ENCODE measurements at regions not wholly inside any gene's neighbourhood (a gene's known extent, or its start where the extent isn't known, plus 50 kb on each side); places are given as distances from the start of the nearest gene placed in this dataset.

DNA sequence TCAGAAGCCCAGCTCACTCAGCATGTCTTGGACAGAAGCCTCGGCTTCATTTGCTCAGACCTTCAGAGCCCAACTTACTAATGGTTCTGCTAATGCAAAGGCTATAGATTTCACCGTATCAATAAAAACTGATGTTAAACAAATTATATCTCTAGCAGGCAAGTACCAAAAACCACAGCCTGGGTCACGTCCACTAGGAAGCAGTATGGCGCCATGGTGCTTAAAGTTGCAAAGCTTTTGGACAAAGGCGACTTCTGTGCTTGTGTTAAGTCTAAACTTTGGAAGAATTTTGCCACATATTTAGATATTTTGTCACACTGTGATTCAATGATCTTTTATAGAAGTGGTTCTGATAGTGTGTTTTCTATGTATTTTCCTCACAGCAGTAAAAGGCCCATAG lies 276.8 kb upstream of the PARD3B start:
- DNase-seq (ENCODE audit: extremely low read depth, low read depth): no peak
- H3K4me3 ChIP-seq (replicated peaks; ENCODE audit: low read depth, low read length): no peak overlapping the region
- TF ChIP-seq, protein P1, sequence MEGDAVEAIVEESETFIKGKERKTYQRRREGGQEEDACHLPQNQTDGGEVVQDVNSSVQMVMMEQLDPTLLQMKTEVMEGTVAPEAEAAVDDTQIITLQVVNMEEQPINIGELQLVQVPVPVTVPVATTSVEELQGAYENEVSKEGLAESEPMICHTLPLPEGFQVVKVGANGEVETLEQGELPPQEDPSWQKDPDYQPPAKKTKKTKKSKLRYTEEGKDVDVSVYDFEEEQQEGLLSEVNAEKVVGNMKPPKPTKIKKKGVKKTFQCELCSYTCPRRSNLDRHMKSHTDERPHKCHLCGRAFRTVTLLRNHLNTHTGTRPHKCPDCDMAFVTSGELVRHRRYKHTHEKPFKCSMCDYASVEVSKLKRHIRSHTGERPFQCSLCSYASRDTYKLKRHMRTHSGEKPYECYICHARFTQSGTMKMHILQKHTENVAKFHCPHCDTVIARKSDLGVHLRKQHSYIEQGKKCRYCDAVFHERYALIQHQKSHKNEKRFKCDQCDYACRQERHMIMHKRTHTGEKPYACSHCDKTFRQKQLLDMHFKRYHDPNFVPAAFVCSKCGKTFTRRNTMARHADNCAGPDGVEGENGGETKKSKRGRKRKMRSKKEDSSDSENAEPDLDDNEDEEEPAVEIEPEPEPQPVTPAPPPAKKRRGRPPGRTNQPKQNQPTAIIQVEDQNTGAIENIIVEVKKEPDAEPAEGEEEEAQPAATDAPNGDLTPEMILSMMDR (IDR thresholded peaks at IDR 0.05; ENCODE audit: low read depth, low read length, missing control alignments): no peak

DNA sequence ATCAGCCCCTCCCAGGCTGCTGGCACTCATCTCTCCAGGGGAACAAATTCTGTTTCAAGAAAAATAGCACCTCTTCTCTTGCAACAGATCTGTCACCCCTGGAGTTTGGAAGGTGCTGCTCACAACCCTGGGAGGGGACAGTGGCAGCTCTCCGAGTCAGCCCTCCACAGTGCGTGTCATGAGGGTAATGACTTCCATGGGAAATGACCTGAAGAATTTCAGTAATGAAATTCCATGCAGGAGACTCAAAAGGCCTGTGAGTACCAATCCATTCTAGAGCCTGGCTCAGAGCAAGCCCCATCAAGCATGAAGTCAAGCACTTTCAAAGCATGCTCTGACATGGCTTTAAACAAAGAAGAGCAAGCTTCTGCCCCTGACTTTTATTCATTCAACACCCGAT lies 276.3 kb upstream of the PARD3B start:
- no peak overlapping the region for H3K4me3 ChIP-seq (replicated peaks; ENCODE audit: low read depth, low read length)
- DNase-seq (ENCODE audit: extremely low read depth, low read depth): no peak
- TF ChIP-seq, protein P1 (IDR thresholded peaks at IDR 0.05; ENCODE audit: low read depth, low read length, missing control alignments): no peak

DNA sequence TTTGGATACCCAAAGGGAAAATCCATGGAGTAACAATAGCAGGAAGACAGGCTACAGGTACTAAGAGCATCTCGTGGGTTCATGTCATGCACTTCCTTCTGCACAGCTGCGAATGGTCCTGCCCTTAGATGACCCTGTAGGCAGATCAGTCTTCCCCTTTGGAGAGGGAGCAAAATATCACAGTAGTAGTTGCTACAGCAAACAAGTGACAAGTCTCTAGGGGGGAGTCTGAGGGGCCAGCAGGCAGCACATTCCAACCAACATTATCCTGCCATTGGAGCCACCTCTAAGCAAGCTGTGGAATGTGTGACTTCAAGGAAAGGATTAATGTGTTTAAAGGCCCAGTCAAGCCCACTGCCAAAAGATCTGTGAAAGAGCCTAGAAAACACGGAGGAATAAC lies 273.2 kb upstream of the PARD3B start:
- no peak for DNase-seq (ENCODE audit: extremely low read depth, low read depth)
- TF ChIP-seq, protein P1 (IDR thresholded peaks at IDR 0.05; ENCODE audit: low read depth, low read length, missing control alignments): no peak
- H3K4me3 ChIP-seq (replicated peaks; ENCODE audit: low read depth, low read length): no peak overlapping the region

DNA sequence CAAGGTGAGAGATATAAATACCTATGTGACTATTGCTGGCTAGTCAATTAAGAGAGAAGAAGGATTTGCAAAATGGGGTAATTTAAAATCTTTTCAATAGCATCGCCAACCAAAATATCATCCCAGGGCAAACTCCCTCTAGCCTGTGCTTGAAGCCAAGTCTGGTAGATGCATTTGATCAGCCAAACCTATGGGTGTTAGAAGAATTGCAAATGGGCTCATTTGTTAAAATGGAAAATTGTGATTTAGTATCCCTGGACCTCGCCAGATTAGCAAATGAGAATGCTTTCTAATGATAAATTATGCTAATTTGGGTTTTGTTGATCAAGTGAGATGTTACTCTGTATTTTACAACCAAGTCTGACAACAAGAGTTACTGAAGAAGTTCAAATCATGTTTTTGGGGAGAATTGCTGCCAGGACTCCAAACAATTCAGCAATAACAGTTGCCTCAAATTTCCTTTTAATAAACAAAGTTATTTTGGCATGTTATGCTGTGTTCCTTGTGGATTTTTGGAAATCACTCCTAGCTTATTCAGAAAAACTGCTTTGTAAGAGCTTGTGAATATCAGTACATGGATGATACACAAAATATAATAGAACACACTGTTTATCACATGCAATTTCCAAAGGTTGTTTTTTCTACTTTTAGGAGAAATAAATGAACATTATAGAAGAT lies 272.5 kb upstream of the PARD3B start:
- H3K4me3 ChIP-seq (replicated peaks; ENCODE audit: low read depth, low read length): no peak overlapping the region
- TF ChIP-seq, protein P1 (IDR thresholded peaks at IDR 0.05; ENCODE audit: low read depth, low read length, missing control alignments): no peak
- no peak for DNase-seq (ENCODE audit: extremely low read depth, low read depth)

DNA sequence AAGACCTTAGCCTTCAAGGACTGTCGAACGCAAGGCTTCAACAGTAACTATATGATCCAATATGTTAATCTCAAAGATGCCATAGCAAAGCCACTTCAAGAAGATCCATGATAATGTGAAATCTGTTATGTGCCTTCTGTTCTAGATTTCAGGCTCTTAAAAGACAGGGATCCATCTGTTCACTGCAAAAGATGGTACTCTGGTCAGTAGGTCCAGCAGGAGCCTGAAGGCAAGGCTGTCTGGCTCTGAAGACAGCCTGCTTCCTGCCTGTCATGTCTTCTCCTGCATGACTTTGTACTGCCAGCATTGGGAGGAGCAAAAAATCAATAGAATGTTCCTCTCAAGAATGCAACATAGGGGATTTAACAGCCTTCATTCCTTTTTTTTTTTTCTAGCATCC lies 270.8 kb upstream of the PARD3B start:
- TF ChIP-seq, protein P1 (IDR thresholded peaks at IDR 0.05; ENCODE audit: low read depth, low read length, missing control alignments): no peak
- no peak overlapping the region for H3K4me3 ChIP-seq (replicated peaks; ENCODE audit: low read depth, low read length)
- no peak for DNase-seq (ENCODE audit: extremely low read depth, low read depth)

DNA sequence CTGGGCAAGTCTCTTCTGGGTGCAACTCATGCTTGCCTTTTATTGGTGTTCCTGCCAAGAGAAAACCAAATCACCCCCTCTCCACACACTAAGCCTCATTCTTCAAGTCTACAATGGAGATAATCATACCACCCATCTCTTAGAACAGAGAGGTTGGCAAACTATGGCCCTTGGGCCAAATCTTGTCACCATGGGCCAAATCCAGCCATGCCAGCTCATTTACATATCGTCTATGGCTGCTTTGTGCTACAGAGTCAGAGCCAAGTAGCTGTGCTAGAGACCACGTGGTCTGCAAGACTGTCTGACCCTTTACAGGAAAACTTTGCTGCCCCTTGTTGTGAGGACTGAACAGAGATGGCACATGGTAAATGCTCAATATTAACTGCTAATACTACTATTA lies 270.3 kb upstream of the PARD3B start:
- H3K4me3 ChIP-seq (replicated peaks; ENCODE audit: low read depth, low read length): no peak overlapping the region
- TF ChIP-seq, protein P1 (IDR thresholded peaks at IDR 0.05; ENCODE audit: low read depth, low read length, missing control alignments): no peak
- DNase-seq (ENCODE audit: extremely low read depth, low read depth): no peak

DNA sequence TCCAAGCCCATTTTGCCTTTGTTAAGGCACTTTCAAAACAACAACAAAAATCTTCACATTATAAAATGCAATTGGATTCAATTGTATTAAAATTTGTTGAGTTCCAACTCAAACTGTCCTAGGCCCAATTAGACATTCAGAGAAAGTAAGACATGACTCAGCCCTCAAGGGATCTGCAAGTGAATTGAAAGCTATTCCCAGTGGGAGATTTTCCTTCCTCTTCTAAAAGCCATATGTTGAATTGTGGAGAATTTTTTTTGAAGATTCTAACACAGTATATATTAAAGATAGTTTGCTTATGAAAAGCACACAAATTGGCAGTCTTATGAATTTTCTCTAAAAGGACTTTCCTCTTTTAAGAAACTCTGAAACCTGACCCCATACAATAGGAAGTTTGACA lies 268.0 kb upstream of the PARD3B start:
- DNase-seq (ENCODE audit: extremely low read depth, low read depth): no peak
- no peak overlapping the region for H3K4me3 ChIP-seq (replicated peaks; ENCODE audit: low read depth, low read length)

More for the DNA sequence above, 268.0 kb upstream of the PARD3B start:
- TF ChIP-seq, protein P1 (IDR thresholded peaks at IDR 0.05; ENCODE audit: low read depth, low read length, missing control alignments): no peak

Measured in HFF-Myc (cell line).